OCI-LY1 (cell line): ENCODE measurements at regions not wholly inside any gene's neighbourhood (a gene's known extent, or its start where the extent isn't known, plus 50 kb on each side); places are given as distances from the start of the nearest gene placed in this dataset.

Experiments
- H2AFZ ChIP-seq: fragments of 200-600 bp; sonication (generic), shearing (Covaris generic); 2 replicates; pipeline ENCODE4 v1.6.0; 2014; ENCODE audit warnings: antibody characterized with exemption, mild to moderate bottlenecking, low read length
- H3F3A ChIP-seq: fragments of 200-600 bp; sonication (generic), shearing (Covaris generic); 2 replicates; pipeline ENCODE4 v1.6.0; 2014; ENCODE audit warnings: mild to moderate bottlenecking, antibody characterized with exemption, low read length, moderate library complexity; ENCODE audit not compliant: insufficient read depth
- H3K27ac ChIP-seq: fragments of 200-600 bp; sonication (generic); 2 replicates; pipeline ENCODE4 v1.5.1; 2014; ENCODE audit warnings: low read length, mixed run types, mild to moderate bottlenecking, low read depth; ENCODE audit not compliant: poor library complexity, severe bottlenecking
- H3K27me3 ChIP-seq: fragments of 200-600 bp; sonication (generic); 2 replicates; pipeline ENCODE4 v1.6.0; 2014; ENCODE audit warnings: antibody characterized with exemption, mild to moderate bottlenecking, low read length, moderate library complexity; ENCODE audit not compliant: insufficient read depth
- H3K36me3 ChIP-seq: fragments of 200-600 bp; sonication (generic); 2 replicates; pipeline ENCODE4 v1.6.1; 2014; ENCODE audit warnings: mild to moderate bottlenecking, antibody characterized with exemption, low read length, moderate library complexity, mixed read lengths; ENCODE audit not compliant: insufficient read depth
- H3K4me1 ChIP-seq: fragments of 200-600 bp; sonication (generic); 2 replicates; pipeline ENCODE4 v1.5.1; 2014; ENCODE audit warnings: mild to moderate bottlenecking, low read length, moderate library complexity; ENCODE audit not compliant: insufficient read depth, severe bottlenecking
- H3K4me2 ChIP-seq: fragments of 200-600 bp; sonication (generic), shearing (Covaris generic); 2 replicates; pipeline ENCODE4 v1.6.1; 2014; ENCODE audit warnings: low read length
- H3K4me3 ChIP-seq: fragments of 200-600 bp; sonication (generic); 2 replicates; pipeline ENCODE4 v1.5.1; 2014; ENCODE audit warnings: low read length, low read depth, mild to moderate bottlenecking, mixed read lengths; ENCODE audit not compliant: poor library complexity, severe bottlenecking
- H3K79me2 ChIP-seq: fragments of 200-600 bp; shearing (Covaris generic); 2 replicates; pipeline ENCODE4 v1.6.1; 2016; ENCODE audit warnings: mixed run types, low read length, mixed read lengths; ENCODE audit not compliant: insufficient read depth
- H3K9ac ChIP-seq: fragments of 200-600 bp; sonication (generic), shearing (Covaris generic); 2 replicates; pipeline ENCODE4 v1.6.1; 2014; ENCODE audit warnings: mild to moderate bottlenecking, low read length, mixed read lengths
- H3K9me2 ChIP-seq: fragments of 200-600 bp; sonication (generic), shearing (Covaris generic); 2 replicates; pipeline ENCODE4 v1.6.1; 2014; ENCODE audit warnings: low read depth, mild to moderate bottlenecking, low read length, mixed read lengths
- H3K9me3 ChIP-seq: fragments of 200-600 bp; shearing (Covaris generic); 2 replicates; pipeline ENCODE4 v1.6.1; 2014; ENCODE audit warnings: low read length, mixed read lengths
- H4K20me1 ChIP-seq: fragments of 200-600 bp; sonication (generic), shearing (Covaris generic); 2 replicates; pipeline ENCODE4 v1.6.0; 2016; ENCODE audit warnings: mild to moderate bottlenecking, low read length; ENCODE audit not compliant: insufficient read depth
- CTCF ChIP-seq: fragments of 200-600 bp; sonication (generic), shearing (Covaris generic); IDR thresholded peaks from 2 replicates; pipeline ENCODE4 v1.5.1; 2017; ENCODE audit warnings: mild to moderate bottlenecking, antibody characterized with exemption, low read length, moderate library complexity, mixed read lengths
- EZH2 ChIP-seq: fragments of 200-600 bp; sonication (generic), shearing (Covaris generic); IDR thresholded peaks from 2 replicates; pipeline ENCODE4 v1.8.0; 2017; ENCODE audit warnings: borderline replicate concordance, mixed run types, mild to moderate bottlenecking, antibody characterized with exemption, low read length, moderate library complexity, mixed read lengths

GRCh38 chr22:35204807-35205775 is 52.2 kb upstream of the HMGXB4 start:
- Histone ChIP-seq H3K4me1 (no peaks in the 10 kb centered on the region), H3K9me2 (no peaks in the 10 kb centered on the region), H3K36me3 (peaks cover 81% of the 10 kb centered on the region), H4K20me1 (no peaks in the 10 kb centered on the region), H3K27ac (no peak overlapping the region), H3K27me3 (no peaks in the 10 kb centered on the region), H3K4me2 (no peak overlapping the region), H3F3A (no peaks in the 10 kb centered on the region), H2AFZ (no peak overlapping the region), H3K9ac (no peak overlapping the region), H3K4me3 (no peak overlapping the region), H3K79me2 (peaks cover 12% of the 10 kb centered on the region; the same call in 1 of the 2 replicates), H3K9me3 (no peaks in the 10 kb centered on the region)
- TF ChIP-seq CTCF (no peak), EZH2 (no peak)

GRCh38 chr22:35205961-35206360 is 51.3 kb upstream of the HMGXB4 start:
- Histone ChIP-seq H3K27me3 (no peaks in the 10 kb centered on the region), H3K9me3 (no peaks in the 10 kb centered on the region), H3K27ac (no peak overlapping the region), H4K20me1 (no peaks in the 10 kb centered on the region), H2AFZ (no peak overlapping the region), H3K79me2 (peaks cover 12% of the 10 kb centered on the region; the same call in 1 of the 2 replicates), H3K4me3 (no peak overlapping the region), H3F3A (no peaks in the 10 kb centered on the region), H3K9me2 (no peaks in the 10 kb centered on the region), H3K4me1 (no peaks in the 10 kb centered on the region), H3K36me3 (peaks cover 81% of the 10 kb centered on the region), H3K9ac (no peak overlapping the region), H3K4me2 (no peak overlapping the region)
- TF ChIP-seq CTCF (no peak), EZH2 (no peak)

GRCh38 chr22:35206889-35207288 is 50.4 kb upstream of the HMGXB4 start:
- Histone ChIP-seq H3K9ac (no peak overlapping the region), H3K27me3 (no peaks in the 10 kb centered on the region), H3K9me3 (no peaks in the 10 kb centered on the region), H3K4me1 (no peaks in the 10 kb centered on the region), H4K20me1 (no peaks in the 10 kb centered on the region), H3K9me2 (no peaks in the 10 kb centered on the region), H3K79me2 (peaks cover 12% of the 10 kb centered on the region; the same call in 1 of the 2 replicates), H3K4me3 (no peak overlapping the region), H3F3A (no peaks in the 10 kb centered on the region), H3K4me2 (no peak overlapping the region), H3K27ac (no peak overlapping the region), H2AFZ (no peak overlapping the region), H3K36me3 (peaks cover 81% of the 10 kb centered on the region)
- TF ChIP-seq CTCF (no peak), EZH2 (no peak)
